Left ventricle myocardium inferior (tissue), 1 donor: ENCODE measurements at regions not wholly inside any gene's neighbourhood (a gene's known extent, or its start where the extent isn't known, plus 50 kb on each side); places are given as distances from the start of the nearest gene placed in this dataset.

Experiments
- DNase-seq: peaks from one replicate; pipeline ENCODE4 v3.0.0-alpha.2; 2020
- H3K27ac ChIP-seq: fragments of 200-600 bp; replicated peaks from 2 replicates; pipeline ENCODE4 v1.8.0; 2021
- H3K27me3 ChIP-seq: fragments of 200-600 bp; 2 replicates; pipeline ENCODE4 v1.8.0; 2021; ENCODE audit warnings: low read depth
- H3K36me3 ChIP-seq: fragments of 200-600 bp; 2 replicates; pipeline ENCODE4 v1.8.0; 2021
- H3K4me1 ChIP-seq: fragments of 200-600 bp; 2 replicates; pipeline ENCODE4 v1.8.0; 2021
- H3K4me3 ChIP-seq: fragments of 200-600 bp; 2 replicates; pipeline ENCODE4 v1.8.0; 2021; ENCODE audit warnings: mild to moderate bottlenecking, moderate library complexity
- H3K9me3 ChIP-seq: fragments of 200-600 bp; replicated peaks from 2 replicates; pipeline ENCODE4 v1.8.0; 2021
- CTCF ChIP-seq: fragments of 200-600 bp; IDR thresholded peaks from 2 replicates; pipeline ENCODE4 v1.8.0; 2021; ENCODE audit warnings: antibody characterized with exemption, mild to moderate bottlenecking, borderline replicate concordance
- intact Hi-C: fragments of 100-400 bp; cut with micrococcal nuclease; formaldehyde crosslinking; loops from one replicate; pipeline ENCODE4 v1.11.0; 2022
- donor health status: DM: no; HTN: yes; CAD: no; lungs with severe emphysema.

- no peak for DNase-seq
- Histone ChIP-seq H3K4me3 (no peak overlapping the region), H3K9me3 (no peaks in the 10 kb centered on the region), H3K36me3 (no peaks in the 10 kb centered on the region), H3K27ac (no peak overlapping the region), H3K27me3 (peaks cover 24% of the 10 kb centered on the region), H3K4me1 (peaks cover 13% of the 10 kb centered on the region)
- intact Hi-C loops = no loop called here
- no peak for TF ChIP-seq CTCF
Measured at GRCh38 chr7:101739775-101740398, 77.5 kb upstream of the CUX1 start.

- no peaks in the 10 kb centered on the region for H3K36me3 ChIP-seq
- no peak overlapping the region for H3K27ac ChIP-seq
- peaks cover 33% of the 10 kb centered on the region for H3K27me3 ChIP-seq
- intact Hi-C loops = no loop called here
- TF ChIP-seq CTCF = no peak
- no peak for DNase-seq
- peaks cover 13% of the 10 kb centered on the region for H3K4me1 ChIP-seq
- no peaks in the 10 kb centered on the region for H3K9me3 ChIP-seq
- H3K4me3 ChIP-seq = no peak overlapping the region
Measured at GRCh38 chr7:101740981-101741725, 76.3 kb upstream of the CUX1 start.

GRCh38 chr7:101743241-101743994, 74.0 kb upstream of the CUX1 start:
- peak overlapping the region; percentile 70 for H3K4me3 ChIP-seq
- intact Hi-C loops = no loop called here
- peak; percentile 39 for DNase-seq
- H3K9me3 ChIP-seq = no peaks in the 10 kb centered on the region
- no peak overlapping the region for H3K27ac ChIP-seq
- H3K27me3 ChIP-seq = peaks cover 49% of the 10 kb centered on the region
- no peaks in the 10 kb centered on the region for H3K36me3 ChIP-seq
- TF ChIP-seq CTCF = peak; percentile 76
- peaks cover 13% of the 10 kb centered on the region for H3K4me1 ChIP-seq

- Histone ChIP-seq H3K36me3 (no peaks in the 10 kb centered on the region), H3K27me3 (peaks cover 52% of the 10 kb centered on the region), H3K4me1 (peaks cover 13% of the 10 kb centered on the region), H3K27ac (no peak overlapping the region), H3K9me3 (no peaks in the 10 kb centered on the region), H3K4me3 (peak overlapping the region; percentile 70)
- no peak for TF ChIP-seq CTCF
- DNase-seq = no peak
- intact Hi-C loops = no loop called here
Measured at GRCh38 chr7:101743995-101744360, 73.4 kb upstream of the CUX1 start.

GRCh38 chr7:101744588-101744987, 72.8 kb upstream of the CUX1 start:
- TF ChIP-seq CTCF = no peak
- H3K36me3 ChIP-seq = no peaks in the 10 kb centered on the region
- H3K27ac ChIP-seq = no peak overlapping the region
- peaks cover 58% of the 10 kb centered on the region for H3K27me3 ChIP-seq
- intact Hi-C loops = no loop called here
- H3K9me3 ChIP-seq = no peaks in the 10 kb centered on the region
- DNase-seq = no peak
- H3K4me1 ChIP-seq = peaks cover 13% of the 10 kb centered on the region
- H3K4me3 ChIP-seq = no peak overlapping the region
